NCI-H128 (cell line): ENCODE measurements at regions not wholly inside any gene's neighbourhood (a gene's known extent, or its start where the extent isn't known, plus 50 kb on each side); places are given as distances from the start of the nearest gene placed in this dataset.
"Not testable (repeated sequence)": the region's sequence is repeated elsewhere in the genome, so short reads cannot be mapped to it uniquely, and the experiment has no call there.

Experiments
- DNase-seq: peaks from one replicate; lab custom pipeline; 2025; ENCODE audit not compliant: unreplicated experiment; lab: John Stamatoyannopoulos, UW

- no peak for DNase-seq
Observed at GRCh38 chr5:25405850-25406249, 761.1 kb upstream of the CDH10 start.

- no peak for DNase-seq
Observed at GRCh38 chr5:25399878-25400480, 755.2 kb upstream of the CDH10 start.

- DNase-seq, result no peak
Observed at GRCh38 chr5:25393957-25394356, 749.2 kb upstream of the CDH10 start.

GRCh38 chr5:25393256-25393655 is 748.5 kb upstream of the CDH10 start:
- no peak for DNase-seq

- DNase-seq, result no peak
Observed at GRCh38 chr5:25387953-25388352, 743.2 kb upstream of the CDH10 start.

- DNase-seq, result no peak
Observed at GRCh38 chr5:25362799-25363198, 718.0 kb upstream of the CDH10 start.

GRCh38 chr5:25358919-25359318 is 714.1 kb upstream of the CDH10 start:
- no peak for DNase-seq

- no peak for DNase-seq
Observed at GRCh38 chr5:25357605-25358004, 712.8 kb upstream of the CDH10 start.

- DNase-seq, result no peak
Observed at GRCh38 chr5:25349746-25350145, 705.0 kb upstream of the CDH10 start.

GRCh38 chr5:25345240-25345771 is 700.5 kb upstream of the CDH10 start:
- no peak for DNase-seq

GRCh38 chr5:25339541-25339940 is 694.8 kb upstream of the CDH10 start:
- DNase-seq, result no peak

- DNase-seq, result no peak
Observed at GRCh38 chr5:25334350-25334749, 689.6 kb upstream of the CDH10 start.

GRCh38 chr5:25330721-25331120 is 685.9 kb upstream of the CDH10 start:
- no peak for DNase-seq

- DNase-seq, result no peak
Observed at GRCh38 chr5:25327172-25327571, 682.4 kb upstream of the CDH10 start.

GRCh38 chr5:25301836-25302235 is 657.1 kb upstream of the CDH10 start:
- no peak for DNase-seq

GRCh38 chr5:25295067-25295466 is 650.3 kb upstream of the CDH10 start:
- DNase-seq, result no peak

- not testable (repeated sequence) for DNase-seq
Observed at GRCh38 chr5:25289766-25290165, 645.0 kb upstream of the CDH10 start.

- no peak for DNase-seq
Observed at GRCh38 chr5:25286319-25286718, 641.5 kb upstream of the CDH10 start.

- no peak for DNase-seq
Observed at GRCh38 chr5:25285136-25285535, 640.4 kb upstream of the CDH10 start.

- DNase-seq, result not testable (repeated sequence)
Observed at GRCh38 chr5:25263507-25263906, 618.7 kb upstream of the CDH10 start.

GRCh38 chr5:25262221-25262620 is 617.4 kb upstream of the CDH10 start:
- DNase-seq, result no peak

GRCh38 chr5:25255128-25255527 is 610.4 kb upstream of the CDH10 start:
- no peak for DNase-seq

- DNase-seq, result no peak
Observed at GRCh38 chr5:25241981-25242380, 597.2 kb upstream of the CDH10 start.
